HS-5 (cell line): ENCODE measurements at regions not wholly inside any gene's neighbourhood (a gene's known extent, or its start where the extent isn't known, plus 50 kb on each side); places are given as distances from the start of the nearest gene placed in this dataset.

ENCODE experiments used
- DNase-seq: peaks from one replicate; pipeline ENCODE4 v3.0.0-alpha.2; 2012; ENCODE audit warnings: low read depth

GRCh38 chr5:154588091-154588774 lies 110.2 kb upstream of the HAND1 start:
- no peak for DNase-seq

GRCh38 chr5:154587123-154588026 lies 109.3 kb upstream of the HAND1 start:
- no peak for DNase-seq

GRCh38 chr5:154583671-154584177 lies 105.7 kb upstream of the HAND1 start:
- DNase-seq, result no peak

GRCh38 chr5:154580422-154580821 lies 102.4 kb upstream of the HAND1 start:
- DNase-seq, result no peak

GRCh38 chr5:154577416-154577815 lies 99.4 kb upstream of the HAND1 start:
- DNase-seq, result no peak

GRCh38 chr5:154576429-154576806 lies 98.4 kb upstream of the HAND1 start:
- DNase-seq, result no peak

GRCh38 chr5:154575546-154576428 lies 97.8 kb upstream of the HAND1 start:
- no peak for DNase-seq

- no peak for DNase-seq
Measured at GRCh38 chr5:154573011-154573410, 95.0 kb upstream of the HAND1 start.

GRCh38 chr5:154571325-154572035 lies 93.5 kb upstream of the HAND1 start:
- no peak for DNase-seq

- no peak for DNase-seq
Measured at GRCh38 chr5:154570572-154571324, 92.7 kb upstream of the HAND1 start.

- no peak for DNase-seq
Measured at GRCh38 chr5:154568589-154568988, 90.6 kb upstream of the HAND1 start.

- no peak for DNase-seq
Measured at GRCh38 chr5:154567155-154567554, 89.1 kb upstream of the HAND1 start.

- DNase-seq, result no peak
Measured at GRCh38 chr5:154566146-154566680, 88.2 kb upstream of the HAND1 start.

- no peak for DNase-seq
Measured at GRCh38 chr5:154565123-154565522, 87.1 kb upstream of the HAND1 start.

- no peak for DNase-seq
Measured at GRCh38 chr5:154562244-154562880, 84.3 kb upstream of the HAND1 start.

- no peak for DNase-seq
Measured at GRCh38 chr5:154559398-154560276, 81.6 kb upstream of the HAND1 start.

- DNase-seq, result no peak
Measured at GRCh38 chr5:154557548-154557947, 79.5 kb upstream of the HAND1 start.

- DNase-seq, result no peak
Measured at GRCh38 chr5:154547551-154547950, 69.5 kb upstream of the HAND1 start.

- DNase-seq, result no peak
Measured at GRCh38 chr5:154546719-154547118, 68.7 kb upstream of the HAND1 start.
